RCC 7860 (cell line): ENCODE measurements at regions not wholly inside any gene's neighbourhood (a gene's known extent, or its start where the extent isn't known, plus 50 kb on each side); places are given as distances from the start of the nearest gene placed in this dataset.
"Not testable (repeated sequence)": the region's sequence is repeated elsewhere in the genome, so short reads cannot be mapped to it uniquely, and the experiment has no call there.

ENCODE experiments used
- DNase-seq: peaks from one replicate; pipeline ENCODE4 v3.0.0-alpha.2; 2015; ENCODE audit warnings: low spot score
- FAIRE-seq: peaks from 2 replicates; lab custom pipeline; 2012; peaks lifted over from hg19 to GRCh38; lab: Jason Lieb, UNC

- DNase-seq (no peak), FAIRE-seq (no peak)
Observed at GRCh38 chr2:12870692-12871091, 154.0 kb downstream of the TRIB2 start.

DNA sequence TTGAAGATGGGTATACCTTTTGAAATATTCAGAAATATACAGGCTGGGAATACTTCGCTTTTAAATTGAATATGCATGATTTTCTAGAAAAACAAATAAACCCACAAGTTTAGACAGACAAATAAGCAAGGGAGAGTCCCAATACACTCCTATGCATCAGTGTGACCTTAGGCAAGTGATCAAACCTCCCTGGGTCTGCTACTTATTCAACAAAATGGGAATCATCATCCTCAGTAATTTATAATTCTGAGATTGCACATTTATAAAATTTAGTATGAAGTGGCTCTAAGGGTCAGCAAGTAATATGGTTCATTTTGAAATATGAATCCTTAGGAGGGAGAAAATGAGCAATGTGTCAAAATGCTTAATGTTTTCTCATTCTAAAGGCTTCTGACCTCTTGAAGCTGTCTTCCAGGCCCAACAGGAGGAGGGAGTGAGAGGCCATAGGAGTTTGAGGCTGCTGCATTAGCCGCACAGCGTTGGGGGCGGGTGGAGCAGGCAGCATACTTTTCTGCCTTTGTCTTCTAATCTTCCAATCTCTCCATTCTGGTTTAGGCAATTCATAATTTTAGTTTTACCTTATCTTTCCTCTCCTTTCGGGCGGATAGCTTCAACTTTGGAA lies 155.1 kb downstream of the TRIB2 start:
- FAIRE-seq, result no peak

GRCh38 chr2:12877761-12878160 lies 161.0 kb downstream of the TRIB2 start:
- FAIRE-seq (no peak), DNase-seq (no peak)

More for the DNA sequence above, 155.1 kb downstream of the TRIB2 start:
- no peak for DNase-seq

- no peak for FAIRE-seq
- no peak for DNase-seq
Observed at GRCh38 chr2:12879649-12880048, 162.9 kb downstream of the TRIB2 start.

- FAIRE-seq (no peak), DNase-seq (no peak)
Observed at GRCh38 chr2:12881952-12882351, 165.2 kb downstream of the TRIB2 start.

DNA sequence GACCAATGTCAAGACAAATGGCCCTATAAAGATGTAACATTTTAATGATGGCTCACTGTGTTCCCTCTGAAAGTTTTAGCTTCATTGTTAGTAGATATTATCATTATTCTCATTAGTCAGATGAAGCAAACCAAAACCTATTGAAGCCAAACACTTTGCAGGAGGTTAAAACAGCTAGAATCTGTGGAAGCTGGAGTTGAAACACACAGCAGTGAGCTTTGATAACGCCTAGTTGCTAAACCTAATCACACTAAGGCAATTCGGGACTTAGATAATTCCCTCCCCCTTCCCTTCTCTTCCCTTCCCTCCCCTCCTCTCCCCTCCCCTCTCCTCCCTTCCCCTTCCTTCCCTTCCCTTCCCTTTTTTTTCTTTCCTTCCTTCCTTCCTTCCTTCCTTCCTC lies 165.7 kb downstream of the TRIB2 start:
- FAIRE-seq (no peak), DNase-seq (no peak)

GRCh38 chr2:12883906-12884305 lies 167.2 kb downstream of the TRIB2 start:
- DNase-seq, result no peak
- FAIRE-seq, result no peak

DNA sequence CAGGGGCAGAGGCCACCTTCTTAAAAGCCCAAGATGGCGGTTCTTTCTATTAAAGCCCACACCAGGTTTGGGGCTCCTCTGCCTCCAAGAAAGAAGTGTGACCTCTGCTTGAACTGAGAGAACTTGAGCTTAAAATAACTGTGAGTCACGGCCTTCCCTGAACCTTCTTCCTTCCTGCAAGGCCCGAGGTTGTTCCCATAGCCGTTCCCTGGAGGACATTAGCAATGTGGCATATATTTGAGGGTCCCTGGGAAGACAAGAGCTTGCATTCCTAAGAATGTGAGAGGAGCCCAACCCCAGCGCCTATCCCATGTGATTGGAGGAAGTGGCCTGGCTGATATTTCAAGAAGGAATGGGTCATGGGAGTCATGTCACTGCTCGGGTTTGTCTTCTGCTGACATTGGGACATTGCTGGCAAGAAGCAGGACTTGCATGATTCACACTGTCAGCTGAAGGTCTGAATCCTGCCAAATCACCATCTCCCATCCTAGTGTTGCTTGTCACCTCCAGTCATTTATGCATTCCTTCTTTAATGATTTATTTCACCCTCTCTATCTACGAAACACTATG lies 168.1 kb downstream of the TRIB2 start:
- peak; percentile 18 for DNase-seq
- no peak for FAIRE-seq

DNA sequence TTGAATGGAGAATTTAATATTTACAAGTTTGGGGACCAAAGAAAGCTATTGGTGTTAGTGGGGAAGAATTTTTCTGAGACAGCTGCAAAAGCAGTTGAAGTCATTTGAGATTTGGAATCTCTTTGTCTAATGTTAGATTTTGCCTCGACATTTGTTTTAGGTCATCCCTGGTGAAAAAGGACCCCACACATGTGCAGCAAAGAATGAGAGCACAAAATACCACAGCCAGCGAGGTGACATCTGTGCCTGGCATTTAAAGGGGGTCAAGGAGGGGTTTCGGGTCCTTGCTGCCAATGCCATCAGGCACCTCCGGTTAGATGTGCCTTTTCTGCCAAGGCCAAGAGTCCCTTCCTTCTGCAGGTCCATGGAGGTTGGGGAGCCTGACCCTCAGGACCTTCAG lies 173.3 kb downstream of the TRIB2 start:
- no peak for DNase-seq
- no peak for FAIRE-seq

DNA sequence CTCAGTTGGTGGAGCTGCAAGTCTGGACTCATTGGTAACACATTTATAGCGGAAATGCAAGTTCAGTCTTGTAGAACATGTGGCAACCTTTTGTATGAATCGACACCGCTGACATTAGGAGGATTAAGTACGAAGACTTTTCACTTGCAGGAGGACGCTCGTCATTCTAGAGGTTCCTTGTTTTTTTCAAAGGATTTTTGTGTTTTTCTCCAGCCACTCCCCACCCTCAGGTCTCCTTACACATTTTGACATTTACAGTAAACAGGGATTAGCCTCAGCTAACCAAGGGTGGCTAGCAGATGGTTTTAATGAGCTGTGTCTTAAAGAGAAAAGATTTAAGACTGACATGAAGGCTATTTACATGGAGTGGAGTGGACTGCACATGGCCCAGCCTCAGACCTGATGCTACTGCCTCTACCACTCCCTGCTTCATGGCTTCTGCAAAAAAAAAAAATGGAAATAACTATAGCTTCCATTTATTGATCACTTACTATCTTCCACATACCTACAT lies 173.8 kb downstream of the TRIB2 start:
- no peak for DNase-seq
- FAIRE-seq, result no peak

DNA sequence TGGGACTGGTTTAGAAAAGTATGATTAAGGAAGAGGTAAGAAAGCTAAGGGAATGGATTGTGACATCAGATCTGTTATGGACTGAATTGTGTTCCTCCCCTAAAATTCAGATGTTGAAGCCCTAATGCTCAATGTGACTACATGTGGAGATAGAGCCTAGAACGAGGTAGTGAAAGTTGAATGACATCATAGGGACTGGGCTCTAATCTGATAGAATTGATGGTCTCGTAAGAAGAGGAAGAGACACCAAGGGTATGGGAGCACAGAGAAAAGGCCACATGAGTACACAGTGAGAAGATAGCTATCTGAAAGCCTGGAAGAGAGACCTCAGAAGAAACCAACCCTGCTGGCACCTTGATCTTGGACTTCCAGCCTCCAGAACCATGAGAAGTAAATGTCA lies 178.3 kb downstream of the TRIB2 start:
- DNase-seq (no peak), FAIRE-seq (no peak)

DNA sequence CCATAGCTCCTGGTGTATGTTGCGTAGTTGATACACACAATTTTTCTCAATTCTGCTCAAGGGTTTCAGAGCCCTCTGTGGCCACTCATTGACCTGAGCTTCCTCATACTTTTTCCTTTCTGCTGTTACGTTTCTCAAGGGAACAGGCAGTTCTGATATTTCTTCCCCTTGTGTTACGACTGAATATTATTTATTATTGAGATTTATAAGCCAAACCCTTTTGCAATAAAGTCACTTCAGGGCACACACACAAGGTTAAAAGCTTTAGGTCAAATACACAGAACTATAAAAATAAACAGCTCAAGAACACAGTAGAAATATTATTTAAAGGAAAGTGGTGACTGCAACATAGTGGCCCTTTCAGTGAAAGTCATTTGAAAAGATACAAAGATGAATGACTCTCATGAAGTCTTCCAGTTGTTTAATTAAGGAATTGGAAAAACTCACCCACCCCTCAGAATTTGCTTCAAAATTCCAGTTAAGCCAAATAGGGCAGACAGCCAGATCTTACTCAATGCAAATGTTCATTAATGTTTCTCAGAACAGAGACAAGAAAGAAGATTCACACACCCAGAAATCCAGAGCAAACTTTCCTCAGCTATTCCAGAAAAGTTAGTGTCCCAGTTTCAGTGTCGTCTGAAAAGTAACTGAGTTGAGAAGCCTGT lies 179.7 kb downstream of the TRIB2 start:
- FAIRE-seq (no peak), DNase-seq (no peak)

DNA sequence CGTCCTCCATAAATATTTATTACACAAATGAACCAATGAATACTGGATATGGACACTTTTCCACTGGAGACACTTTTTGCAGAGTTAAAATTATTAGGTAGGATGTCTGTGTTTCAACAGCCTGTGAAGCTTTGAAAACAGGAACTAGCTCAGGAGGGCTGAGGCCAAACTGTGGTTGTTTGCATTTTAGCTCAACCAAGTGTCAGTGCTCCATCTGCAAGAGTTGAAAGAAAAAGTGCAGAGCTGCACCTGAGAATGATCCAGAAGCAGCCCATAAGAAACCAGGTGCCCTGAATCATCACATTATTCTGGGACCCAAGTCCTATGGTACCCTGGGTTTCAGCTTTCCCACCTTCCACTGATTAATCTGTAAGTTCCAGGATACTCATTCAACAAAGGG lies 180.4 kb downstream of the TRIB2 start:
- no peak for FAIRE-seq

DNA sequence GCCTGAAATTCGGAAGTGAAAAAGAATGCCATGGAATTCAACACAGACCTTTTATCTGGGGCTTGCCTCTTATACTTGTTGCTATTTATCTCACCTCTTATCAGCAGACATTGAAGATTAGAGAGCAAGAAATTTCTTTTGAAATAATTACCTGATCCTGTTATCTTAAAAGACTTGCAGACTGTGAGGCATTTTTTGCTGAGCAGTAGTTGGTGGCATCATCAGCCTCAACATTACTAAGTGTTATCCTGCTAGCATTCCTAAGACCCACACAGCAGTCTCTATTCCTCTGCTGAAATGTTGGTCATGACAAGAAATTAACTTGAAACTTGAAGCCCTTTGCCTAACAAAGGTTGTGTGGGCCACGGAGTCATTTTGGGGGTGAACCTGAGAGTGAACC lies 186.5 kb downstream of the TRIB2 start:
- FAIRE-seq, result no peak
- no peak for DNase-seq

More for the DNA sequence above, 180.4 kb downstream of the TRIB2 start:
- no peak for DNase-seq

- FAIRE-seq, result no peak
- no peak for DNase-seq
Observed at GRCh38 chr2:12910431-12910830, 193.7 kb downstream of the TRIB2 start.

GRCh38 chr2:12915787-12916186 lies 199.1 kb downstream of the TRIB2 start:
- DNase-seq (no peak), FAIRE-seq (no peak)

- FAIRE-seq (no peak), DNase-seq (no peak)
Observed at GRCh38 chr2:12918138-12918834, 201.6 kb downstream of the TRIB2 start.

GRCh38 chr2:12918835-12919445 lies 202.2 kb downstream of the TRIB2 start:
- DNase-seq (no peak), FAIRE-seq (no peak)

- FAIRE-seq (no peak), DNase-seq (no peak)
Observed at GRCh38 chr2:12921321-12921720, 204.6 kb downstream of the TRIB2 start.

DNA sequence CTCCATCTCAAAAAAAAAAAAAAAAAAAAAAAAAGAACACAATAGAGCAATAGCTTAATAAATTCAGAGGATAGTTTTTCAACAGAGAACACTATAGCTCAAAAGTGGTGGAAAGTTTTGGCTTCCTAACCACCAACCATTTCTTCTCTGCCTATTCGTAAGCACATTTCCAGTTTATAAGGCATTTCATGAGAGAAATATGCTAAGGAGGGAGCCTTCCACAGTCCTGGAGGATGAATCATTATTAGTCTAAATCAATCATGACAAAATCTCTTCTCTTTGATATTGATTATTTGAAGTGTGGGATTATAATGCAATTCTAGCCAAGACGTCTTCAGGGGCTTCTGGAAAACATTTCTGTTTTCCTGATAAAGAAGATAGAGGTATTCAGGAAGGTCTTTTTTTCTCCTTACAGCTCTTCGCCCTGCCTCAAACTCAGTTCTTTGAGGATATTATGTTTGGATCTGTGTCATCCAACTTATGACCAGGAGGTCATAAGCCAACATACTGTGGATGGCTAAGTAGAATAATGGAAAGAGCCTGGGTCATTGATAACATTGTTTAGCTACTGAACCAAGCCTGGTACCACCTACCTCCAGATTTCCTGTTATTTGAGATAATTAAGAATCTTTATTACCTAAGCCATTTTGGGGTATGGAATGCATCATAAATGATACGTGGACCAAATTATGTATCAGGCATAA lies 207.3 kb downstream of the TRIB2 start:
- DNase-seq (no peak), FAIRE-seq (no peak)

GRCh38 chr2:12926641-12927040 lies 209.9 kb downstream of the TRIB2 start:
- DNase-seq, FAIRE-seq: not testable (repeated sequence)
